ENCODE measurements at regions not wholly inside any gene's neighbourhood (a gene's known extent, or its start where the extent isn't known, plus 50 kb on each side); places are given as distances from the start of the nearest gene placed in this dataset.
"Not testable (repeated sequence)": the region's sequence is repeated elsewhere in the genome, so short reads cannot be mapped to it uniquely, and the experiment has no call there.

GRCh38 chrX:2572740-2573139, 72.0 kb upstream of the DHRSX start:
- DNase-seq (ENCODE audit: low read depth in 2 of 2): peak in 1 of 2 donors; percentile 35

GRCh38 chrX:2568125-2568524, 67.3 kb upstream of the DHRSX start:
- no peak for DNase-seq (ENCODE audit: low read depth in 2 of 2)

- no peak for DNase-seq (ENCODE audit: low read depth in 2 of 2)
These were observed 65.3 kb upstream of the DHRSX start for GRCh38 chrX:2566055-2566454.

GRCh38 chrX:2561456-2561855, 60.7 kb upstream of the DHRSX start:
- no peak for DNase-seq (ENCODE audit: low read depth in 2 of 2)

- DNase-seq (ENCODE audit: low read depth in 2 of 2): no peak
These were observed 58.3 kb upstream of the DHRSX start for GRCh38 chrX:2559124-2559523.

- DNase-seq (ENCODE audit: low read depth in 2 of 2): no peak
These were observed 54.1 kb upstream of the DHRSX start for GRCh38 chrX:2554891-2555290.

GRCh38 chrX:2554066-2554465, 53.3 kb upstream of the DHRSX start:
- DNase-seq (ENCODE audit: low read depth in 2 of 2): not testable (repeated sequence)

GRCh38 chrX:2552621-2553201, 51.9 kb upstream of the DHRSX start:
- no peak for DNase-seq (ENCODE audit: low read depth in 2 of 2)

GRCh38 chrX:2550328-2551020, 49.7 kb upstream of the DHRSX start:
- DNase-seq (ENCODE audit: low read depth in 2 of 2): no peak

Data from dermis microvascular lymphatic vessel endothelial cell (primary cell).